Trophoblast cell (in vitro differentiated cells and primary cell): ENCODE measurements at regions not wholly inside any gene's neighbourhood (a gene's known extent, or its start where the extent isn't known, plus 50 kb on each side); places are given as distances from the start of the nearest gene placed in this dataset.

ENCODE experiments used
- DNase-seq, 2 donors: peaks; one replicate each; pipeline ENCODE4 v3.0.0-alpha.2; 2016
- H2AFZ ChIP-seq: 2 replicates; pipeline ENCODE4 v1.6.1; 2013; ENCODE audit warnings: low read length, moderate library complexity, mild to moderate bottlenecking; ENCODE audit not compliant: insufficient read depth, poor library complexity
- H2AK5ac ChIP-seq: 2 replicates; pipeline ENCODE4 v1.6.1; 2013; ENCODE audit warnings: mild to moderate bottlenecking, low read length
- H2BK120ac ChIP-seq: 2 replicates; pipeline ENCODE4 v1.6.1; 2013; ENCODE audit warnings: low read length, mild to moderate bottlenecking, moderate library complexity; ENCODE audit not compliant: insufficient read depth, poor library complexity
- H2BK12ac ChIP-seq: 2 replicates; pipeline ENCODE4 v1.6.1; 2013; ENCODE audit warnings: mild to moderate bottlenecking, low read length, moderate library complexity
- H2BK5ac ChIP-seq: 2 replicates; pipeline ENCODE4 v1.6.1; 2013; ENCODE audit warnings: low read length, low read depth, moderate library complexity, mild to moderate bottlenecking; ENCODE audit not compliant: poor library complexity
- H3K14ac ChIP-seq: 2 replicates; pipeline ENCODE4 v1.6.1; 2013; ENCODE audit warnings: mild to moderate bottlenecking, low read length
- H3K18ac ChIP-seq: 2 replicates; pipeline ENCODE4 v1.6.1; 2013; ENCODE audit warnings: mild to moderate bottlenecking, low read length
- H3K23ac ChIP-seq: 2 replicates; pipeline ENCODE4 v1.6.1; 2013; ENCODE audit warnings: low read length
- H3K27ac ChIP-seq: 2 replicates; pipeline ENCODE4 v1.5.1; 2013; ENCODE audit warnings: low read depth, mild to moderate bottlenecking, inconsistent platforms, low read length, moderate library complexity
- H3K27me3 ChIP-seq: 2 replicates; pipeline ENCODE4 v1.6.1; 2013; ENCODE audit warnings: inconsistent platforms, mild to moderate bottlenecking, low read length, moderate library complexity; ENCODE audit not compliant: insufficient read depth
- H3K36me3 ChIP-seq, 2 experiments: 1 replicate in 1 of 2; 2 replicates in 1 of 2; pipeline ENCODE4 v1.6.1; 2013; ENCODE audit warnings: low read length in 2 of 2, mild to moderate bottlenecking in 2 of 2, moderate library complexity in 1 of 2; ENCODE audit not compliant: insufficient read depth in 2 of 2, control insufficient read depth in 1 of 2
- H3K4ac ChIP-seq: 2 replicates; pipeline ENCODE4 v1.6.1; 2013; ENCODE audit warnings: low read depth, mild to moderate bottlenecking, low read length, moderate library complexity
- H3K4me1 ChIP-seq, 2 experiments: 1 replicate in 1 of 2; 2 replicates in 1 of 2; pipeline ENCODE4 v1.6.1; 2013; ENCODE audit warnings: low read length in 2 of 2, mild to moderate bottlenecking in 2 of 2, moderate library complexity in 1 of 2; ENCODE audit not compliant: insufficient read depth in 2 of 2, control insufficient read depth in 1 of 2
- H3K4me2 ChIP-seq: 2 replicates; pipeline ENCODE4 v1.6.1; 2013; ENCODE audit warnings: inconsistent platforms, mild to moderate bottlenecking, low read length, moderate library complexity
- H3K4me3 ChIP-seq: 2 replicates; pipeline ENCODE4 v1.5.1; 2013; ENCODE audit warnings: mild to moderate bottlenecking, low read depth, low read length, inconsistent platforms
- H3K79me1 ChIP-seq: one replicate; pipeline ENCODE4 v1.6.1; 2013; ENCODE audit warnings: low read length
- H3K79me2 ChIP-seq: 2 replicates; pipeline ENCODE4 v1.6.1; 2013; ENCODE audit warnings: low read length, mild to moderate bottlenecking; ENCODE audit not compliant: control insufficient read depth, insufficient read depth, poor library complexity
- H3K9ac ChIP-seq: 2 replicates; pipeline ENCODE4 v1.6.1; 2013; ENCODE audit warnings: mild to moderate bottlenecking, low read length
- H3K9me3 ChIP-seq: 2 replicates; pipeline ENCODE4 v1.6.1; 2013; ENCODE audit warnings: low read depth, mild to moderate bottlenecking, control low read depth, inconsistent platforms, low read length; ENCODE audit not compliant: insufficient read depth
- H4K12ac ChIP-seq: 2 replicates; pipeline ENCODE4 v1.6.1; 2013; ENCODE audit warnings: low read depth, mild to moderate bottlenecking, low read length, moderate library complexity
- H4K8ac ChIP-seq: 2 replicates; pipeline ENCODE4 v1.6.1; 2013; ENCODE audit warnings: low read depth, mild to moderate bottlenecking, low read length, moderate library complexity
- H4K91ac ChIP-seq: one replicate; pipeline ENCODE4 v1.6.1; 2013; ENCODE audit warnings: low read depth, mild to moderate bottlenecking, low read length, moderate library complexity
- WGBS: extraction: QIAGEN DNeasy Blood & Tissue Kit; methylation state at CpG from one replicate; pipeline ENCODE4 v1.1.7; 2013; ENCODE audit warnings: missing lambda C conversion rate; ENCODE audit not compliant: insufficient read length, insufficient coverage; ENCODE audit errors: extremely low coverage; 5-methylcytosine and 5-hydroxymethylcytosine counted together

DNA sequence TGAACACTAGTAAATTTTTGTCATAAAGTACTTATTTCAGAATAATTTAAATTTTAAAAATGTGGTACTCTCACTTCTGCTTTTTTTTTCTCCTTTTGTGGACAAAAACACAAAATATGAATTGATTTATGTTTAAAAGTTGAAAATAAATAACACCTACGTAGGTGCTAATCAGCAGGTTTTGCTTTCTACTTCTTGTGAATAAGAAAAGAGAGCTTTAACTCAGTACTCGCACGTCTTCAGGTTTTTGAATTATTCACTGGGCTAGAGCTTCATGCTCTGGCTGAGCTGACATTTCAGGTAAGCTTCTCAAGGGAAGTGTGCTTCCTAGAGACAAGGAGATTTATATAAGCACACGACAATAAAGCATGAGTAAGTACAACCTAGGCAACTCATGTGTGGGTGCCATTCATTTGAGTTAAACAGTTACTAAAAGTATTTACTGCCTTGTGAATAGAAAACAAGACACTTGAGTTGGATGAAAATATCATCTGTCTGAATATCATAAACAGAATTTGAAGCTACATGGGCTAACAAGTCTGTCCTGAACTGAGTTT, 190.0 kb upstream of the POT1 start:
- no peak for DNase-seq
- Histone ChIP-seq H3K4me3 (no peak overlapping the region), H3K14ac (no peak overlapping the region), H4K8ac (no peak overlapping the region), H3K27me3 (no peaks in the 10 kb centered on the region), H3K23ac (no peak overlapping the region), H4K12ac (no peak overlapping the region), H2AFZ (no peak overlapping the region), H3K4me2 (no peak overlapping the region), H2BK5ac (no peak overlapping the region), H3K36me3 (no peaks in the 10 kb centered on the region), H2AK5ac (no peak overlapping the region), H3K27ac (no peak overlapping the region), H3K4ac (no peak overlapping the region), H3K9me3 (no peaks in the 10 kb centered on the region), H3K79me1 (no peaks in the 10 kb centered on the region), H4K91ac (no peak overlapping the region), H3K18ac (no peak overlapping the region), H2BK120ac (no peak overlapping the region), H3K79me2 (no peaks in the 10 kb centered on the region), H2BK12ac (no peak overlapping the region), H3K9ac (no peak overlapping the region), H3K4me1 (no peaks in the 10 kb centered on the region)
- no CpG with 5 or more reads among the region's 4 CpGs for WGBS

GRCh38 chr7:125118444-125118843, 188.8 kb upstream of the POT1 start:
- Histone ChIP-seq H4K12ac (no peak overlapping the region), H2BK5ac (no peak overlapping the region), H3K18ac (no peak overlapping the region), H2AK5ac (no peak overlapping the region), H2BK120ac (no peak overlapping the region), H2BK12ac (no peak overlapping the region), H3K23ac (no peak overlapping the region), H3K4ac (no peak overlapping the region), H4K91ac (no peak overlapping the region), H3K4me1 (no peaks in the 10 kb centered on the region), H3K36me3 (no peaks in the 10 kb centered on the region), H3K27me3 (no peaks in the 10 kb centered on the region), H3K4me3 (no peak overlapping the region), H2AFZ (no peak overlapping the region), H3K9ac (no peak overlapping the region), H4K8ac (no peak overlapping the region), H3K79me1 (no peaks in the 10 kb centered on the region), H3K79me2 (no peaks in the 10 kb centered on the region), H3K27ac (no peak overlapping the region), H3K9me3 (no peaks in the 10 kb centered on the region), H3K14ac (no peak overlapping the region), H3K4me2 (no peak overlapping the region)
- no peak for DNase-seq
- no CpG with 5 or more reads among the region's 1 CpG for WGBS

DNA sequence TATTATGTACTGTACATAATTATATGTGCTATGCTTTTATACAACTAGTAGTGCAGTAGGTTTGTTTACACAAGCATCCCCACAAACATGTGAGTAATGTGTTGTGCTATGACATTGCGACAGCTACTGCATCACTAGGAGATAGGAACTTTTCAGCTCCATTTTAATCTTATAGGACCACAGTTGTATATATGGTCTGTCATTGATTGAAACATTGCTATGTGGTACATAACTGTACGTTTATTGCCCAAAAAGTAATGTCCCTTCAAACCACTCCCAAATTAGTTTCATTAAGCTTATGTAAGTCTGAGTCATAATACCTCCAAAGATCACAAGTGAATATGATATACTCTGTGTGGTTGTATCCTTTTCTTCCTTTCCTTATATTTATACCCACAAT, 183.2 kb upstream of the POT1 start:
- H3K18ac ChIP-seq = no peak overlapping the region
- no CpG with 5 or more reads among the region's 2 CpGs for WGBS

GRCh38 chr7:125099519-125099918, 169.9 kb upstream of the POT1 start:
- no peak overlapping the region for H3K4me2 ChIP-seq
- no CpG with 5 or more reads among the region's 2 CpGs for WGBS
- no peak overlapping the region for H3K9ac ChIP-seq
- no peak overlapping the region for H3K23ac ChIP-seq
- H2BK12ac ChIP-seq = no peak overlapping the region
- H2BK5ac ChIP-seq = no peak overlapping the region
- no peaks in the 10 kb centered on the region for H3K4me1 ChIP-seq
- H3K27ac ChIP-seq = no peak overlapping the region
- no peak overlapping the region for H2AK5ac ChIP-seq
- no peak overlapping the region for H3K4ac ChIP-seq
- H3K36me3 ChIP-seq = no peaks in the 10 kb centered on the region
- H4K12ac ChIP-seq = no peak overlapping the region
- no peak overlapping the region for H4K8ac ChIP-seq
- no peak overlapping the region for H3K14ac ChIP-seq
- DNase-seq = no peak
- no peaks in the 10 kb centered on the region for H3K27me3 ChIP-seq
- no peak overlapping the region for H4K91ac ChIP-seq
- no peak overlapping the region for H2AFZ ChIP-seq
- no peaks in the 10 kb centered on the region for H3K9me3 ChIP-seq
- H3K18ac ChIP-seq = no peak overlapping the region
- no peaks in the 10 kb centered on the region for H3K79me2 ChIP-seq
- H3K4me3 ChIP-seq = no peak overlapping the region
- no peaks in the 10 kb centered on the region for H3K79me1 ChIP-seq
- H2BK120ac ChIP-seq = no peak overlapping the region

More for the DNA sequence above, 183.2 kb upstream of the POT1 start:
- no peak overlapping the region for H3K4ac ChIP-seq
- H3K36me3 ChIP-seq = no peaks in the 10 kb centered on the region
- H3K23ac ChIP-seq = no peak overlapping the region
- H2AK5ac ChIP-seq = no peak overlapping the region
- no peak overlapping the region for H4K8ac ChIP-seq
- no peaks in the 10 kb centered on the region for H3K79me2 ChIP-seq
- H3K9me3 ChIP-seq = no peaks in the 10 kb centered on the region
- no peak overlapping the region for H4K12ac ChIP-seq
- H4K91ac ChIP-seq = no peak overlapping the region
- H2BK120ac ChIP-seq = no peak overlapping the region
- DNase-seq = no peak
- H3K14ac ChIP-seq = no peak overlapping the region
- H2AFZ ChIP-seq = no peak overlapping the region
- no peak overlapping the region for H2BK12ac ChIP-seq
- H3K4me1 ChIP-seq = no peaks in the 10 kb centered on the region
- H2BK5ac ChIP-seq = no peak overlapping the region
- H3K27me3 ChIP-seq = no peaks in the 10 kb centered on the region
- no peak overlapping the region for H3K9ac ChIP-seq
- H3K4me3 ChIP-seq = no peak overlapping the region
- H3K4me2 ChIP-seq = no peak overlapping the region
- no peaks in the 10 kb centered on the region for H3K79me1 ChIP-seq
- no peak overlapping the region for H3K27ac ChIP-seq
